ENCODE measurements at regions not wholly inside any gene's neighbourhood (a gene's known extent, or its start where the extent isn't known, plus 50 kb on each side); places are given as distances from the start of the nearest gene placed in this dataset.
"Not testable (repeated sequence)": the region's sequence is repeated elsewhere in the genome, so short reads cannot be mapped to it uniquely, and the experiment has no call there.

- H3K9me3 Mint-ChIP-seq = peaks cover 10 to 14% of the 10 kb centered on the region in 2 donors
- H3K27ac Mint-ChIP-seq = no peak overlapping the region
- no peak overlapping the region for H3K4me3 Mint-ChIP-seq
- H3K4me1 Mint-ChIP-seq = no peaks in the 10 kb centered on the region
- no peaks in the 10 kb centered on the region for H3K27me3 Mint-ChIP-seq
- no peak for DNase-seq
- ATAC-seq (replicated peaks) = no peak
- H3K36me3 Mint-ChIP-seq = no peaks in the 10 kb centered on the region
Observed at GRCh38 chr7:81051811-81052413, 133.1 kb upstream of the SEMA3C start.

- ATAC-seq (replicated peaks) (no peak), DNase-seq (no peak)
- Mint-ChIP-seq H3K4me3 (no peak overlapping the region), H3K9me3 (peaks cover 13 to 20% of the 10 kb centered on the region in 2 donors), H3K27ac (no peak overlapping the region), H3K27me3 (no peaks in the 10 kb centered on the region), H3K4me1 (no peaks in the 10 kb centered on the region), H3K36me3 (no peaks in the 10 kb centered on the region)
Observed at GRCh38 chr7:81045491-81046030, 126.7 kb upstream of the SEMA3C start.

DNA sequence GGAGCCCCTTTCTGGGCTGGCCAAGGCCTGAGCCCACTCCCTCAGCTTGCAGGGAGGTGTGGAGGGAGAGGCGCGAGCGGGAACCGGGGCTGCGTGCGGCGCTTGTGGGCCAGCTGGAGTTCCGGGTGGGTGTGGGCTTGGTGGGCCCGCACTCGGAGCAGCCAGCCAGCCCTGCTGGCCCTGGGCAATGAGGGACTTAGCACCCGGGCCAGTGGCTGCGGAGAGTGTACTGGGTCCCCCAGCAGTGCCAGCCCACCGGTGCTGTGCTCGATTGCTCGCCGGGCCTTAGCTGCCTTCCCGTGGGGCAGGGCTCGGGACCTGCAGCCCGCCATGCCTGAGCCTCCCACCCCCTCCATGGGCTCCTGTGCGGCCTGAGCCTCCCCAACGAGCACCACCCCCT is 123.8 kb upstream of the SEMA3C start:
- H3K27me3 Mint-ChIP-seq; H3K27ac Mint-ChIP-seq; ATAC-seq (replicated peaks); H3K4me1 Mint-ChIP-seq; DNase-seq; H3K4me3 Mint-ChIP-seq; H3K36me3 Mint-ChIP-seq: not testable (repeated sequence)
- peaks cover 10 to 13% of the 10 kb centered on the region in 2 donors for H3K9me3 Mint-ChIP-seq

DNA sequence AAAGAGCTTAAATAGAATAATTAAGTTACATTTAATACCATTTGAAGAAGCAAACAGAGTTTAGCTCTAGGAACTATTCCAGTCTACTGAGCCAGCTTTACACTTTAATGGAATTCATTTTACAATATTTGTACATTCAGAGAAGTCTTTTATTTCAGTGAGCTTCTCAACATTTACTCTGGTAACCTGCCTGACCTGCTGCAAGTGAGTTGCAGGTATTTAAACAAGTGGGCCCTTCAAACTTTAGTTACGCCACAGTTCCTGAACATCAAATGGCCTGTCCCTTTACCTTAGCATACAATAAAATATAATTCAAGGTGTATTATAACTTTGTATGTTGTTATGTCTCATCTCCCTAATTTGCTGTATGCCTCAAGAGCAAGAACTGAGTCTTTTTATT is 121.6 kb upstream of the SEMA3C start:
- ATAC-seq (replicated peaks) = no peak
- H3K4me1 Mint-ChIP-seq = no peaks in the 10 kb centered on the region
- no peak overlapping the region for H3K27ac Mint-ChIP-seq
- no peak overlapping the region for H3K4me3 Mint-ChIP-seq
- no peaks in the 10 kb centered on the region for H3K36me3 Mint-ChIP-seq
- H3K9me3 Mint-ChIP-seq = peaks cover 0 to 10% of the 10 kb centered on the region in 2 donors
- no peaks in the 10 kb centered on the region for H3K27me3 Mint-ChIP-seq
- no peak for DNase-seq

DNA sequence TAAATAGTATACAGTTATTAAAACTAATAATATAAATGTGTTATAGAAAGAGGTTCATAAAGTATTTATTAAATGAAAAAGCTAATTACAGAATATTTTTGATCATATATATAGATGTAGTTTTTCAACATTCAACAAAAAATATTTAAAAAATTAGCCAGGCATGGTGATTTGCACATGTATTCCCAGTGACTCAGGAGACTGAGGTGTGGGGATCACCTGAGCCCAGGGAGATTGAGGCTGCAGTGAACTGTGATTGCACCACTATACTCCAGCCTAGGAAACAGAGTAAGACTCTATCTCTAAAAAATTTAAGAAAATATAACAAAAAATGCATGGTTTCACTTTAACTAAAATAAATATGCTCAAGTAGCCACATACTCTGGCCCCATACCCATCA is 118.0 kb upstream of the SEMA3C start:
- H3K36me3 Mint-ChIP-seq = no peaks in the 10 kb centered on the region
- H3K27ac Mint-ChIP-seq = no peak overlapping the region
- H3K27me3 Mint-ChIP-seq = no peaks in the 10 kb centered on the region
- DNase-seq = no peak
- no peaks in the 10 kb centered on the region for H3K4me1 Mint-ChIP-seq
- no peak overlapping the region for H3K4me3 Mint-ChIP-seq
- ATAC-seq (replicated peaks) = no peak
- H3K9me3 Mint-ChIP-seq = peaks cover 0 to 6% of the 10 kb centered on the region in 2 donors

- no peaks in the 10 kb centered on the region for H3K4me1 Mint-ChIP-seq
- peaks cover 0 to 4% of the 10 kb centered on the region in 2 donors for H3K9me3 Mint-ChIP-seq
- no peak overlapping the region for H3K4me3 Mint-ChIP-seq
- no peaks in the 10 kb centered on the region for H3K36me3 Mint-ChIP-seq
- no peak for ATAC-seq (replicated peaks)
- H3K27me3 Mint-ChIP-seq = no peaks in the 10 kb centered on the region
- no peak overlapping the region for H3K27ac Mint-ChIP-seq
- DNase-seq = no peak
Observed at GRCh38 chr7:81036057-81036456, 117.2 kb upstream of the SEMA3C start.

DNA sequence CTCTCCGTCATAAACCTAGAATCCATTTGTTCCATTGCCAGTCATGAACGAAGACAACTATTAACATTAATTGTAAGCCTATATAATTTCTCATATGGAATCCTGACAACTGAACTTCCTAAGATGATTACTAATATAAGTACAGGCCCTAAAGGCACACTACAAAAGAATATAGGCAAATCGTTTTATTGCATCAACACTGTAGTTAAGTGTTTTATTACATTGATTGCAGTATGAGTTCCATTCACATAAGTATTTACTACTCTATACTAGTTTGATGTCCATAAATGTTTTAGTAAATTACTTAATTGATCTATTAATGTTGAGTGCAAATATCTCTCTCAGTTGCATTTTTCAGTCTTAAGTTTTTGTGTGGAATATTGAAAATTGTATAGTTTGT is 113.1 kb upstream of the SEMA3C start:
- H3K27me3 Mint-ChIP-seq = no peaks in the 10 kb centered on the region
- DNase-seq (no peak), ATAC-seq (replicated peaks) (no peak)
- H3K4me3 Mint-ChIP-seq = no peak overlapping the region
- no peak overlapping the region for H3K27ac Mint-ChIP-seq
- no peaks in the 10 kb centered on the region for H3K36me3 Mint-ChIP-seq
- no peaks in the 10 kb centered on the region for H3K4me1 Mint-ChIP-seq
- no peaks in the 10 kb centered on the region for H3K9me3 Mint-ChIP-seq

- H3K27me3 Mint-ChIP-seq = no peaks in the 10 kb centered on the region
- no peak for DNase-seq
- ATAC-seq (replicated peaks) = no peak
- H3K9me3 Mint-ChIP-seq = no peaks in the 10 kb centered on the region
- H3K4me3 Mint-ChIP-seq = no peak overlapping the region
- no peaks in the 10 kb centered on the region for H3K4me1 Mint-ChIP-seq
- H3K36me3 Mint-ChIP-seq = no peaks in the 10 kb centered on the region
- H3K27ac Mint-ChIP-seq = no peak overlapping the region
Observed at GRCh38 chr7:81031243-81031642, 112.4 kb upstream of the SEMA3C start.

GRCh38 chr7:81030472-81030871 is 111.6 kb upstream of the SEMA3C start:
- no peaks in the 10 kb centered on the region for H3K36me3 Mint-ChIP-seq
- DNase-seq (no peak), ATAC-seq (replicated peaks) (no peak)
- H3K9me3 Mint-ChIP-seq = no peaks in the 10 kb centered on the region
- no peak overlapping the region for H3K4me3 Mint-ChIP-seq
- no peaks in the 10 kb centered on the region for H3K4me1 Mint-ChIP-seq
- H3K27me3 Mint-ChIP-seq = no peaks in the 10 kb centered on the region
- H3K27ac Mint-ChIP-seq = no peak overlapping the region

GRCh38 chr7:81029511-81029910 is 110.7 kb upstream of the SEMA3C start:
- Mint-ChIP-seq H3K27me3 (no peaks in the 10 kb centered on the region), H3K36me3 (no peaks in the 10 kb centered on the region), H3K4me1 (no peaks in the 10 kb centered on the region), H3K9me3 (no peaks in the 10 kb centered on the region), H3K4me3 (no peak overlapping the region), H3K27ac (no peak overlapping the region)
- ATAC-seq (replicated peaks) (no peak), DNase-seq (no peak)

GRCh38 chr7:81025360-81025759 is 106.5 kb upstream of the SEMA3C start:
- H3K27me3 Mint-ChIP-seq = no peaks in the 10 kb centered on the region
- peaks cover 2 to 4% of the 10 kb centered on the region in 2 donors for H3K9me3 Mint-ChIP-seq
- H3K4me3 Mint-ChIP-seq = no peak overlapping the region
- no peaks in the 10 kb centered on the region for H3K36me3 Mint-ChIP-seq
- no peak overlapping the region for H3K27ac Mint-ChIP-seq
- ATAC-seq (replicated peaks) (no peak), DNase-seq (no peak)
- H3K4me1 Mint-ChIP-seq = no peaks in the 10 kb centered on the region

- Mint-ChIP-seq H3K27me3 (no peaks in the 10 kb centered on the region), H3K4me1 (no peaks in the 10 kb centered on the region), H3K36me3 (no peaks in the 10 kb centered on the region), H3K27ac (no peak overlapping the region), H3K4me3 (no peak overlapping the region), H3K9me3 (peaks cover 3 to 5% of the 10 kb centered on the region in 2 donors)
- DNase-seq (no peak), ATAC-seq (replicated peaks) (no peak)
Observed at GRCh38 chr7:81014908-81015307, 96.1 kb upstream of the SEMA3C start.

DNA sequence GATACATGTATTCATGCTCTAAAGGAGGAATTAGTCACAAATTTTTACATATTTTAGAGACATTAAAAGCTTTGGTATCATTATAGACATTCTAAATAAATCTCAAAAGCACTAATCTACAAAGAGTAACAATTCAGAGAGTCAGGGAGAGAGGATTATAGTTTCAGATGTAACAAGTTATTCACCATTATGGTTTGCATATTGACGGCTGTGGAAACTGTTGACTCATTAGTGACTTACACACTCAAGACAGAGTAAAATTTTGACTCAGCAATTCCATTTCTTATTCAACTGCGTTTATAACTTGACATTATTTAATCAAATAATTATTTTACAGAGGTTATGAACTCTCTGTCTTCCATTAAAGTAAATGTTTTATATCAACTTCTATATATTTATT is 95.4 kb upstream of the SEMA3C start:
- ATAC-seq (replicated peaks) = no peak
- no peaks in the 10 kb centered on the region for H3K4me1 Mint-ChIP-seq
- H3K4me3 Mint-ChIP-seq = no peak overlapping the region
- no peaks in the 10 kb centered on the region for H3K27me3 Mint-ChIP-seq
- peaks cover 3 to 5% of the 10 kb centered on the region in 2 donors for H3K9me3 Mint-ChIP-seq
- no peak for DNase-seq
- no peaks in the 10 kb centered on the region for H3K36me3 Mint-ChIP-seq
- no peak overlapping the region for H3K27ac Mint-ChIP-seq

DNA sequence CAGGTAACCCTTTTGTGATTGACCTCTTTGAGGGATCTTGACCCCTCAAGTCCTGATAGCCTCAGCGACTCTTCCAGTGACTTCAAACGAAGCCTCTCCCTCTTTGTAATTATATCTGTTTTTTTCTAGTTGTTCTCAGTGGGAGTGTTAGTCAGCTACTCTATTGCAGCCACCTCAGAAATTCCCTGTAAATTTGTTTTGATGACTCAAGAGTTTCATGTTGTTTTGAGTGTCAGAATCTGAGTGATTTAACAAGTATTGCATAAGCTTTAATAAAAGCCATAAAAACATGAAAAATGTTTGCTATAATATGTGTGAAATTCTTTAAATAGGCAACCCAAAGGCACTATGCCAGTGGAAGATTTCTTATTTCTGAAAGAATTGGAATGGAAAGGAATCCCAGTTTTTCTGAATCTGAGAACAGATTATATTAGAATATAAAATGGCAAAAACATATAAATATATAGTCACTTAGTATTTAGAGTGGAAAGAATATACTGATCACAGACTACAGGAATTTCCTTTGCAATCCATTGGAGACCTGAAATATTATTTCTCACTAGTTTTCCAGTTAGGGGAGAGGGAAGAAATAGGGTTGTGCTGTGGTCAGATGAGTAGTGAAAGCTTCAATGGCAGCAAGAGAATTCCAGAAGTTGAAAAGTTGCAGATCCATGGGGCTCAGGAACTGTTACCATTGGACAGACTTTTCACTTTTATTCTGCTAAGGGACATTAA is 94.4 kb upstream of the SEMA3C start:
- Mint-ChIP-seq H3K4me3 (no peak overlapping the region), H3K36me3 (no peaks in the 10 kb centered on the region), H3K27me3 (no peaks in the 10 kb centered on the region), H3K27ac (no peak overlapping the region), H3K4me1 (no peaks in the 10 kb centered on the region), H3K9me3 (peaks cover 3 to 5% of the 10 kb centered on the region in 2 donors)
- DNase-seq (no peak), ATAC-seq (replicated peaks) (no peak)

DNA sequence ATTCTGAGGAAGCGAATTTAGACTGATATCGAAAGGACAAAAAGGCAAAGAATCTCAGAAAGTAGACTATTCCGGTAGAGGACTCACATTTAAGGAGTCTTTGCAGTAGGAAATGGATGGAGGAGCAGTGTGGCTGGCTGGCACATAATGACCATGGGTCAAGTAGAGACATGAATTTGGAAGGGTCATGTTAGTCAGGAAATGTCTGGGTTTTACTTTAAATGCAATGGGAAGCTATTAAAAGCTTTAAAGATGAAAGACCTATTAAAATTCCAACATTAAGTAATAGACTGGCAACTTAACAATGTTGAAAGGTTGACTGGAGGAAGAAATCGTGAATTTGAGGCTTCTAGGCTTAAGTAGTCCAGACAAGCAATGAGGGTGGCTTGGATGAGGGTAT is 90.0 kb upstream of the SEMA3C start:
- H3K9me3 Mint-ChIP-seq = peaks cover 5 to 8% of the 10 kb centered on the region in 2 donors
- ATAC-seq (replicated peaks) = no peak
- DNase-seq = no peak
- H3K36me3 Mint-ChIP-seq = no peaks in the 10 kb centered on the region
- no peak overlapping the region for H3K27ac Mint-ChIP-seq
- no peaks in the 10 kb centered on the region for H3K4me1 Mint-ChIP-seq
- no peak overlapping the region for H3K4me3 Mint-ChIP-seq
- no peaks in the 10 kb centered on the region for H3K27me3 Mint-ChIP-seq
